Ishikawa (cell line): ENCODE measurements at regions not wholly inside any gene's neighbourhood (a gene's known extent, or its start where the extent isn't known, plus 50 kb on each side); places are given as distances from the start of the nearest gene placed in this dataset.

Experiments
- RAD21 ChIP-seq: IDR thresholded peaks from 2 replicates; pipeline ENCODE4 v1.6.1; 2012; ENCODE audit warnings: low read depth
- TCF12 ChIP-seq: IDR thresholded peaks from 2 replicates; pipeline ENCODE4 v1.6.1; 2012; ENCODE audit warnings: low read depth
- TF ChIP-seq, protein P1 (sequence below): IDR thresholded peaks from 2 replicates; pipeline ENCODE4 v1.6.1; 2012

DNA sequence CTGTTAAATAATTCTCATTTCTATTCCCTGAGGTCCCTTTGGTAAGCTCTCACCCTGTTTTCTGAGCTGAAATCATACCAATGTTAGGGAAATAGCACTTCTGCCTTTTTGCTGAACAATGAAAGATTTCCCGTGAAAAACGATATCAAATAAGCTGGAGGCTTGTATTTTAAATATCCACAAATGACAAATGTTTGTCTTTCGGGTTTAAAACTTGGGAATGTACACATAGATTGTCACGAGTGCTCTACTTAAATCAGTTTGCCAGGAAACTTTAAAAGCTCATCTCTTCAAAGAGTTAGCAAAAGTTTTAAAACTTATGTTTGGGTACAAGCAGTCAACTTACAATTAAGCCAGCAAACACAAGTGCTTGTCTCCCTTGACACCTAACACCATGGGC, 393.5 kb upstream of the MON1B start:
- TF ChIP-seq TCF12 (no peak), RAD21 (no peak)
- TF ChIP-seq, protein P1, sequence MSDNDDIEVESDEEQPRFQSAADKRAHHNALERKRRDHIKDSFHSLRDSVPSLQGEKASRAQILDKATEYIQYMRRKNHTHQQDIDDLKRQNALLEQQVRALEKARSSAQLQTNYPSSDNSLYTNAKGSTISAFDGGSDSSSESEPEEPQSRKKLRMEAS = no peak
